ENCODE measurements at regions not wholly inside any gene's neighbourhood (a gene's known extent, or its start where the extent isn't known, plus 50 kb on each side); places are given as distances from the start of the nearest gene placed in this dataset.

DNA sequence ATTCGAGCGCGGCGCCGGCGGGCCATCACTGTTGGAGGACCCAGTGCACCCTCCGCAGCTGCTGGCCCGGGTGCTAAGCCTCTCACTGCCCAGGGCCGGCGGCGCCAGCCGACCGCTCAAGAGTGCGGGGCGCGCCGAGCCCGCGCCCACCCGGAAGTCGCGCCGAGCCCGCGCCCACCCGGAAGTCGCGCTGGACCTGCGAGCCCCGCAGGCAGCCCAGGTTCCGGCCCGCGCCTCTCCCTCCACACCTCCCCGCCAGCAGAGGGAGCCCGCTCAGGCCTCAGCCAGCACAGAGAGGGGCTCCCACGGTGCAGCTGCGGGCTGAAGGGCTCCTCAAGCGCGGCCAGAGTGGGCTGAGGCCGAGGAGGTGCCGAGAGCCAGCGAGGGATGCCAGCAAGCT is 170.8 kb downstream of the GTF2H2C_2 start:
- DNase-seq = peak; percentile 78
